Ascending aorta (tissue), 2 donors: ENCODE measurements at regions not wholly inside any gene's neighbourhood (a gene's known extent, or its start where the extent isn't known, plus 50 kb on each side); places are given as distances from the start of the nearest gene placed in this dataset.
"Not testable (repeated sequence)": the region's sequence is repeated elsewhere in the genome, so short reads cannot be mapped to it uniquely, and the experiment has no call there.

Source experiments
- DNase-seq, 2 donors: peaks; one replicate each; pipeline ENCODE4 v3.0.0-alpha.2; 2019; ENCODE audit warnings: low spot score in 2 of 2
- H3K27ac ChIP-seq, 2 donors: fragments of 200-600 bp; sonication (generic); one replicate each; pipeline ENCODE4 v1.5.1; 2016 to 2017; ENCODE audit warnings: mild to moderate bottlenecking in 1 of 2
- H3K27me3 ChIP-seq: fragments of 200-600 bp; sonication (generic); one replicate; pipeline ENCODE4 v1.5.1; 2017
- H3K36me3 ChIP-seq, 2 donors: fragments of 200-600 bp; sonication (generic); one replicate each; pipeline ENCODE4 v1.5.1; 2016
- H3K4me1 ChIP-seq, 2 donors: fragments of 200-600 bp; sonication (generic); one replicate each; pipeline ENCODE4 v1.5.1; 2016 to 2017; ENCODE audit warnings: mild to moderate bottlenecking in 1 of 2
- H3K4me3 ChIP-seq, 2 donors: fragments of 200-600 bp; sonication (generic); one replicate each; pipeline ENCODE4 v1.5.1; 2016 to 2017; ENCODE audit warnings: mild to moderate bottlenecking in 1 of 2
- H3K9me3 ChIP-seq, 2 donors: fragments of 200-600 bp; sonication (generic); one replicate each; pipeline ENCODE4 v1.5.1; 2016
- CTCF ChIP-seq, 3 experiments: fragments of 200-600 bp in 2 of 3; fragments of 450-650 bp in 1 of 3; sonication (generic) in 2 of 3; IDR thresholded peaks; one replicate each; pipeline ENCODE4 v1.5.1; 2016 to 2019; ENCODE audit warnings: antibody characterized with exemption in 3 of 3, mild to moderate bottlenecking in 1 of 3, moderate library complexity in 1 of 3
- intact Hi-C: fragments of 100-400 bp; cut with DNase I; formaldehyde crosslinking; loops from one replicate; pipeline ENCODE4 v1.15.1; 2023

- Histone ChIP-seq H3K27me3 (no peaks in the 10 kb centered on the region), H3K27ac (no peak overlapping the region), H3K4me3 (no peak overlapping the region), H3K9me3 (no peaks in the 10 kb centered on the region), H3K4me1 (no peaks in the 10 kb centered on the region), H3K36me3 (no peaks in the 10 kb centered on the region)
- intact Hi-C loops: no loop called here
- no peak for DNase-seq
- no peak for TF ChIP-seq CTCF (IDR thresholded peaks at IDR 0.05)
Observed at GRCh38 chr4:177190995-177191580, 118.6 kb upstream of the NEIL3 start.

- no peak for TF ChIP-seq CTCF (IDR thresholded peaks at IDR 0.05)
- Histone ChIP-seq H3K36me3 (no peaks in the 10 kb centered on the region), H3K4me3 (no peak overlapping the region), H3K9me3 (no peaks in the 10 kb centered on the region), H3K4me1 (no peaks in the 10 kb centered on the region), H3K27ac (no peak overlapping the region), H3K27me3 (no peaks in the 10 kb centered on the region)
- intact Hi-C loops: no loop called here
- no peak for DNase-seq
Observed at GRCh38 chr4:177191586-177191985, 118.1 kb upstream of the NEIL3 start.

- Histone ChIP-seq H3K9me3 (no peaks in the 10 kb centered on the region), H3K4me3 (no peak overlapping the region), H3K27me3 (no peaks in the 10 kb centered on the region), H3K36me3 (no peaks in the 10 kb centered on the region), H3K4me1 (no peaks in the 10 kb centered on the region), H3K27ac (no peak overlapping the region)
- DNase-seq: no peak
- intact Hi-C loops: no loop called here
- no peak for TF ChIP-seq CTCF (IDR thresholded peaks at IDR 0.05)
Observed at GRCh38 chr4:177191991-177192390, 117.7 kb upstream of the NEIL3 start.

- H3K4me3 ChIP-seq, intact Hi-C loops, H3K27me3 ChIP-seq, H3K9me3 ChIP-seq, H3K36me3 ChIP-seq, H3K4me1 ChIP-seq, DNase-seq, H3K27ac ChIP-seq: not testable (repeated sequence)
Observed at GRCh38 chr4:177193024-177193715, 116.5 kb upstream of the NEIL3 start.

- no peak overlapping the region for H3K4me3 ChIP-seq
- intact Hi-C loops: no loop called here
Observed at GRCh38 chr4:177194906-177195305, 114.8 kb upstream of the NEIL3 start.

More at GRCh38 chr4:177194906-177195305, 114.8 kb upstream of the NEIL3 start:
- TF ChIP-seq CTCF (IDR thresholded peaks at IDR 0.05): no peak
- DNase-seq: no peak
- Histone ChIP-seq H3K27ac (no peak overlapping the region), H3K36me3 (no peaks in the 10 kb centered on the region), H3K27me3 (no peaks in the 10 kb centered on the region), H3K9me3 (no peaks in the 10 kb centered on the region), H3K4me1 (no peaks in the 10 kb centered on the region)
